SH-SY5Y (cell line): ENCODE measurements at regions not wholly inside any gene's neighbourhood (a gene's known extent, or its start where the extent isn't known, plus 50 kb on each side); places are given as distances from the start of the nearest gene placed in this dataset.
A peak's percentile ranks its signal among the peaks of the same experiment; 100 is the strongest.

Experiments used
- GATA2 ChIP-seq: IDR thresholded peaks from 2 replicates; pipeline ENCODE4 v1.6.1; 2011; ENCODE audit warnings: mild to moderate bottlenecking, low read depth, low read length
- GATA3 ChIP-seq: IDR thresholded peaks from 2 replicates; pipeline ENCODE4 v1.6.1; 2011; ENCODE audit warnings: low read depth, mild to moderate bottlenecking, low read length, moderate library complexity

DNA sequence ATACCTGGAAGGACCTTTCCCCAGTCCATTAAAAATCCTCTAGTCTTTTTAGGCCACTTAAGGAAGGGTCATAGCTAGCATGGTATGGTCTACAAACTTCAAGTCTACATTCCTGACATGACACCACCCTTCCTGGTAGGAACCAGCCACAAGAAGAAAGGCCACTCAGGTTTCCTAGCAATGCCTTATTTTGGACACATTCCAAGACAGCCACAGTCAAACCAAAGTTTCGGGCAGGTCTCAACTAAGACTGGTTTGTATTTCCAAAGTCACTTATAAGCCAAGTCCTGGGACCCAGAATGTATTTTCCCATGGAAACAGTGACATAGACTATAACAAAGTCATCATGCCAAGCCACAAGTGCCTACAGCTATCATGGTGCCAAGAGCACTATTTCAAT, 50.6 kb upstream of the SLC44A3 start:
- no peak for TF ChIP-seq GATA2
- no peak for TF ChIP-seq GATA3

DNA sequence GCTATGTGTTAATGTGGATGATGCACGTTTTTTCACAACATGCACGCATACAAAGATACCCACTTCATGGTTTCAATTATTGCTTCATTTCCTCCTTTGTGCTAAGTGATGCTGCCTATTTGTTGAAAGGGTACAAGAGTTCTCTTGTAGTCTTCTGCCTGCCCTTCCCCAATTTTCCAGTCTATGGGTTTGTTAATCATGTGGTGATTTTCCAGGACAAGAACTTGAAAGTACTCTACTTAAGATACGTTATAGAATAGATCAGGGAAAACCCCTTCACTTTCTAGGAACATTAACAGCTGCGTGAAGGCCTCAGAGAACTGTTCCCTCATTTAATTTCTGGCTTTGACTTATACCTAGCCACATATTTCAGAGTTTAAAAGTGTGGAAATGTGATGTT, 52.1 kb upstream of the SLC44A3 start:
- TF ChIP-seq GATA2 (no peak), GATA3 (no peak)

DNA sequence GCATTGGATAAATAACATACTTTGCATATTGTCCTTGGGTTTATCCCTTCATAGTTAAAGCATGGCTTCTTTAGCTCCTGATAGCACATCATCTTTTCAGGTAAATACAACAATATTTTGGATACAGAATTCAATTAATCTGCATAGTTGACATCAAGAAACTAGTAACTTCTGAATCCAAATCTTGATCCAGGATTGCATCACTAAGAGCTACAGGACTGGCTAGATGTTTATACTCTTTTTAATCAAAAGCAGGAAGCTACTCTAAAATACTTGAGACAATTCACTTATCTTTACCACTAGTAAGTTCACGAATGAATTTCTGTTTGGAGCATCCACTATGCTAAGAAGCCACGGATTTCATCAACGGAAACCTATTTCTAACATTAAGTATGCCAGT, 54.2 kb upstream of the SLC44A3 start:
- TF ChIP-seq GATA2 (no peak), GATA3 (no peak)

DNA sequence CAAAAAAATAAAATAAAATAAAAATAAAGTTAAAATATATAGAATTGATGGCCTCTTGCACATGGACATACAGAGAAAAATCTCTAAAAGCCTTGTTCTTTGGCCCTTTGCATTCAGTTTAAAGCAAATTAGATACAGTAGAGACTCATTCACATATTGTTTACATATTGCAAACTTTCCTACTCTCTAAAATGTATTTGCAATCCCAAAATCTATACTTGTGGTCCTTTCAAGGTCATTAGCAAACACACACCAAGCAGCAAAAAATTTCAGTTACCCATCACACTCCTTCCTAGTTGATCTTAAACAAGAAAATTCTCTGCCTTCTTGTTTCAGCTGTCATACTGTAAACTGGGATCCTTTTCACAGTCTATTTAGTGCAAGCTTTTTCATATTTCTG, 61.0 kb upstream of the SLC44A3 start:
- TF ChIP-seq GATA3 = no peak
- no peak for TF ChIP-seq GATA2

DNA sequence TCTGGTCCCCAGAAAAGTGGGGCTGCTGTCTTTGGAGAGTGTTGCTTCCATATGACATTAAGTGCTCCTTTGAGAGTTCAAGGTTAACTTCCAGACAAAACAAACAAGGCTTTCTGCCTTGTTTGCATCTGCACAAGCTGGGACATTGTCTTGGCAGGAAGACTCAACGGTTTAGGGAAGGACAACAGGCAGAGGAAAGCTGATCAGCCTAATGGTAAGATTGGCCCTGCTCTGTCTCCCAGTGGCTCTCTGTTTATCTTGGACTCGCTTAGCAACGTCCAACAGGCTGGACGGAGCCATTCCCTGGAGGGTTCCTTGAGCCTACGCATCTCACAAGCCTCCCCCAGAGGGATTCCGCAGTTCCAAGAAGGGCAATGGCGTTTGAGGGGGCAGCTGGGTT, 62.2 kb upstream of the SLC44A3 start:
- no peak for TF ChIP-seq GATA3

DNA sequence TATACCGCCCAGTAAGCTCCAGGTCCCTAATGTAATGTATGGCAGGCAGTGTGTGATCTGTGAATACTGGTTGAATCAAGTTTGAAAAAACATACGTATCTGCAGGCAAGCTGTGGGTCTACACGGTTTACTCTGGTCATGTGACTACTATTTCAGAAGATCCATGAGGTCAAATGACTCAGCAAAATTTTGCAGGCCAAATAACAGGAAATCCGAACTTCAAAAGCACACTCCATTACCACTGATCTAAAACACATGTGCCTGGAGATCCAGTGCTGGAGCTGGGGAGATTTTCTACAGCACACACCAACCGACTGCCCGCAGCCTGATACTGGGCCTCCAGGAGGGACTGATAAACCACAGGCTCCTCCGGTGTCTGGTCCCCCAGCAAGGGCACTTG, 64.5 kb upstream of the SLC44A3 start:
- peak; percentile 27; the same call in 1 of the 2 replicates for TF ChIP-seq GATA2
- TF ChIP-seq GATA3 = no peak

DNA sequence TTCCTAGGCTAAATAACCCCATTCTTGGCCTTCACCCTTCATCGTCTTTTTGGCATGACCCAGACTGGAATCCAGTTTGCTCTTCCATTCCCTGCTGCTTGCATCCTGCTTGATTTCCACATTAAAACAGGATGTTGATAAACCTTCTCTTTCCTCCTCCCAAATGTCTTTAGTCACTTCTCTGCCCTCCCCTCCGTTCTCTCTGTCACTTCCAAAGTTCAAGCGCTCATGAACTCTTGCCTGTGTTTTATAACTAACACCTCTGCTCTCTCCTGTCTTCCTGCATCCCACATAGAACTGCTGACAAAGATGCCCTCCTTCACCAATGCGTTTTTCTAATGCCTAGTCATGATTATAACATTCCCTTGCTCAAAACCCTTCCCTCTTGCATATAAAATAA, 65.6 kb upstream of the SLC44A3 start:
- TF ChIP-seq GATA2 = no peak
- no peak for TF ChIP-seq GATA3

DNA sequence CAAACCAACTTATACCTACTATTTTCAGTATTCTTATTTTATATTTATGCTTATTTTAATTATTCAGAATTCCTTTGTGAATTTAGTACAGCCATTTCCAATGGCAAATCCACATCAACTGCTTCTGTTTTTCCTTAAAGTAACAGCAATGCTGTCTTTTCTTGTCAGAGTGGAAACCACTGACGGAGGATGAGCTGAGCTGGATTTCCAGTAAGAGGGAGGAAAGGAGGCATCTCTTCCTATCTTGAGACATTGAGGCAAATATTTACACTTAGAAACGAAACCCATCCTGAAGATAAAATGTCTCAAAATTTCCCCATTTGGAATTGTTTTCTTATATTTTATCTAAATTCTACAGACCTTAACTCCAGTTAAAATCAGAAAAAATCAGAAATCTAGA, 66.1 kb upstream of the SLC44A3 start:
- TF ChIP-seq GATA2 (no peak), GATA3 (no peak)

DNA sequence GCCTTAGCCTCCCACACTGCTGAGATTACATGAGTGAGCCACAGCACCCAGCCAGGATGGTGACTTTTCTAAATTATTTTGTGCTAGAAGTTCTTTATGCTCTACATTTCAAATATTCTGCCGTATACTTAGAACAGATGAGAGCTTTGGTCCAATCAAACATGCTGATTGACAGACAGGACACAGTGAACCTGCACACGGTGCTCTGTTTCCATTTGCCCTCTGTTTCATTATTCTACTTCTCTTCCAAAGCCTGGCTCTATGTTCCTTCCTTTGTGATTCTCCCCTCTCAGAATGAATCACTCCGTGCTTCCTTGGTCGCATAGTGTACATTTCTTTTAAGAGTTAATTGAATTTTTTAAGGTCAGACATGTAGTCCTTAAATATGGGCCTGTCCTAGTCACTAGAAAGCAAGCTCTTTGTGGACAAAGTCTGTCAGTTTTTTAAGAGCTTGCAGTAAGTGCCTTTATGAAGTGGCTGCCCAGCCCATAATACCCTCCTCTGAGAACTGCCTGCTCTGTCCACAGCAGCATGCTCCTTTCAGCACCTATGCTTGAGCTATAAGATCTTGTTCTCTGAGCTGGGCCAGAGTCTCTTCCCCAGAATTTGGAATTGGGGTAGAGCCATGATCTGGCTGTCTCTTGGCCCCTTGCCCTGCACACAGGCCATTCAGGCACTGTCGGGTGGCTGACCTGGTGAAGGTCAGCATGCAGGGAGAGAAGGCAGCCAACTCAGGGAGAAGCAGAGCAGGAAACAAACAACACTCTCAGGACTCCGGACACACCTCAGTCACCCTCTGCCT, 66.8 kb upstream of the SLC44A3 start:
- no peak for TF ChIP-seq GATA2
- TF ChIP-seq GATA3 = no peak

DNA sequence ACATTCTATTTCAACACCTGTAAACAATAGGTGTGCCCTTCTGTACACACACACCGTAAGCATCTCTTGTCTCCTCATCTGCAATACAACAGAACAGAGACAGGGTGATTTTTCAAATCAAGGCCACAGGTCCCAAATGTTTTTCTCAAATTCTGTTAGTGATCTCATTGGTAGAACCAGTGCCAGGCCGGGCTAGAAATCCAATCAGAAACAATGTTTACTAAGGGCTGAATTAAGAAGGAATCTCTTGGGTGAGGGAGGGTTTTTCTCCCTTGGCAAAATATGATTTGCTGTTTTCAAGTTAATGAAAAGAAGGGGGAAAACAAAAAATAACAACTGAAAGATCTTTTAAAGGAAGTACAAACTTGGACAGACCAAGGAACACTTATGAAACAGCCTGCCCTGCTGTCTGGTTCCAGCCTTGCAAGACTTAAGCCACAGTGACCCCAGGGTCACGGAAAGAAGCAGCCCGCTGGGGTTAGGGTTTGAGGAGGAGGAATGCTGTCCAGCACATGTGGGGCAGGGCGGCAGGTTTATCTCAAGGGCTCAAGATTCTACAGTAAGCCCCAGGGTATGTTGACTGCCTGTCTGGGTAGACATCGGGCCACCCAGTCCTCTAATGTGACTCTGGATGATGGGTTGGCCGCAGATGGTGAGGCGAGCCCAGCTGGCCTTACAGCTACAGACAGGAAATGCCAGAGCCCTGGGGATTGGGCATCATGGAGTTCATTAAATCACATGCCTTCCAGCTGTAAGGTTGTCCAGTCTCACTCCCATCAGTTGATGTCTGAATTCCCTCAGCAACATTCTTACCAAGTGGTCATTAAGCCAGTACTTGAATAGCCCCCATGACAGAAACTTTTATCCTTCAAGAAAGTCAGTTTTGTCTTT, 73.3 kb upstream of the SLC44A3 start:
- TF ChIP-seq GATA2 = no peak
- no peak for TF ChIP-seq GATA3

DNA sequence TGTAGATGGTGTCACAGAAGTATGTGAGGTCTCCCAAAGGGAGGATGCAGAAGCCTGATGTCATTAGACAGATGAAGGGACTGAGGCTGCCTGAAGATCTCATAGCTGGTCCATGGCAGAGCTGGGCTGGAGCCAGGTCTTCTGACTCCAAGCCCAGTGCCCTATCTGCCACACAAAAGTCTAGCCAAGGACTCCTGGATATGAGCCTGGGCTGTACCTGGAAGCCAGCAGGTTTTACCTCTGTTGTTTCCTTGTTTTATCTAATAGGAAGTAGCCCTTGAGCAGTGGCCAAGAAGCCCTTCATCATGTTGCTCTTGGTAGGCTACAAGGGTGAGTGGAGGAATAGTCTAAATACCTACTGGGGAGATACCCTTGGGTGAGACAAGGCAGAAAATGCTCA, 74.4 kb upstream of the SLC44A3 start:
- TF ChIP-seq GATA3 (no peak), GATA2 (no peak)

DNA sequence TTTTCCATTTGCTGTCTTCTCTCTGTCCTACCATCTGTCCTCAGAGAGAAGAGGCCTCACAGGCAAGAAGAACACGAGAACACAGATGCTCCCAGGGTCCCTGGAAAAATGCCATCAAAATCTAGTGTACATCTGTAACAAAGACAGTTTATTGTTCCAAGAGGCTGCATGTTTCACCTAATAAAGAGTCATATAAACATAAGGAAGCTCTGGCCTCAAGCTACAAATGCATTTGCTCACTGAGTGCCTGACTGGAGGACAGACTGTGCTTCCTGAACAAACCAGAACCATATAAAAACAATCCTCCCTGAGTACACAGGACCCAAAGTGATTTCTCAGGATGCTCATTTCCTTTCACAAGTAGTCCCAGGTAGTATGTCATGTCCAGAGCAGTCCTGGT, 76.3 kb upstream of the SLC44A3 start:
- TF ChIP-seq GATA3 (no peak), GATA2 (no peak)

DNA sequence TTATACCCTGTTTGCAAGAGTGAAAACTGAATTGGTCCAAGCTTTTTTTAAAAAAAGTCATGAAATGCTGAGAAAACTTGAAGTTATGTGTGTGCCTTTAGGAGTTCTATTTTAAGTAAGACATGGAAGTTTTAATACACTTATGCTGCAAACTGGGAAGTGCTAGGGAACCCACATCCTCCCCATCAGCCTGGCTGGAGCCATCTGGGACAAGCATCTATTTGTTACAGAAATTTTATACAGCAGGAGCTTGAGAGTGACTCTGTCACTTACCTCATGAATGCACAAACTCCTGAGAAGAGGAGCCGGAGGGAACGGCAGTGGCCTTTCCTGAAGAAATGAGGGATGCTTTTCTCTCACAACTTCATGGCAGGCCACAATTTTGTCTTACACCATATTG, 78.2 kb upstream of the SLC44A3 start:
- no peak for TF ChIP-seq GATA3
- TF ChIP-seq GATA2 = no peak

DNA sequence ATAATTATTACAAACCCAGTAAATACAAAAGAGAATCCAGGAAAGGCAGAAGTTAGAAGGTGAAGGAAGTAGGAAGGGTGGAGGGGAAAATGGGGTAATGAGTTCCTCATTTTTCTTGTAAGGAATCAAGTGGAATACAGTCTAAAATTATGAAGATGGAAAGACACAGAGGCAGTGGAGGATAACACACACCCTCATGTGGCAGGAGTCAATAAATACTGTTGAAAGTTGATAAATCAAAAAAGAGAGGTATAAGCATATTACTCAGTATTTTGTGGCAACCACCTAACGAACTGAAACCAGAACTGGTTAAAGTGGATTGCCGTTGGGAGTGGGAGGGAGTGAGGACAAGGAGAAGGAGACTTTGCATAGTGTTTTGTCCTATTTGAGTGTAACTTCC, 78.6 kb upstream of the SLC44A3 start:
- no peak for TF ChIP-seq GATA2
- no peak for TF ChIP-seq GATA3

DNA sequence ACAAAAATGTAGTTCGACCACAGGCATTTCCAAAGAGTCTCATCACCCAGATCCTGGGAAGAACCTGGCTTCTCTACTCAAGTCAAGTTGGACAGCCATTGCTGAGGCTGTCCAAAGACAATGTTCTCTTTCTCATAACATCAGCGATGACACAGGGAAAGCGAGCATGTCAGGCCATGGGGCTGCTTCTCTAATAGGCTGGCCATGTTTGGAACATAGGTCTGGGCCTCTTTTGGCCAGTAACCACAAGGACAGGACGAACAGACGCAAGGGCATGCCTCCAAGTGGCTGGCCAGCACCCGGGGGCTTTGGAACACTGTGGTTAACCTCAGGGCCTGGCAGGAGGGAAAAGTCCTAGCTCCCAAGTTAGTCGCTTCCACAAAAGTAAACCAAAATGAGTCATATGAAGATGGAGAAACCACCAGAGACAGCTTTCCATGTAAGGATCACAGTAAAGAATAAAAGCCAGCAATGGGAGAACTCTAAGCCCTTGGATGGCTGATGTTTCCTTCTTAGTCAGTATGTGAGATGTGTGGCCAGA, 80.6 kb upstream of the SLC44A3 start:
- no peak for TF ChIP-seq GATA3
